SKM-1 treated with dmso at 0.1 percent for 144 hours (cell line): ENCODE measurements at regions not wholly inside any gene's neighbourhood (a gene's known extent, or its start where the extent isn't known, plus 50 kb on each side); places are given as distances from the start of the nearest gene placed in this dataset.

Experiments used
- DNase-seq: peaks from one replicate; lab custom pipeline; 2025; ENCODE audit not compliant: unreplicated experiment; lab: John Stamatoyannopoulos, UW

DNA sequence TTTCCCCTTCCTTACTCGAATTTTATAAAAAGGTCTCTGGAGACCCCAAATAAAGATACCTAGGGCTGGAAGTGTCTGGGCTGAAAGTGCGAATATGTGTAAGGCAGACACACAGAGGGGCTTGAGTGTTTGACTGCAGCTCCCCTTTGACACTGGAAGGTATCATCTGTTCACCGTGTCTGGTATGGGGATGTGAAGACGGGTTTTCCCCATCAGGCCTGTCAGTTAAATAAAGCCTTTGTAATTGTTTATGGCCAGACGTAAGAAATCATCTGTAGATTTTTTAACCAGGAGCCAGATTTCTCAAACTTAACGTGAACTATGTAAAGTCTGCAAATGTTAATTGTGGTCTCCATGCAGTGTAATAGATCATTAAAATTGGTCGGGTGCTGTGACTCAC lies 1173.4 kb downstream of the AMY1C start:
- DNase-seq: no peak

DNA sequence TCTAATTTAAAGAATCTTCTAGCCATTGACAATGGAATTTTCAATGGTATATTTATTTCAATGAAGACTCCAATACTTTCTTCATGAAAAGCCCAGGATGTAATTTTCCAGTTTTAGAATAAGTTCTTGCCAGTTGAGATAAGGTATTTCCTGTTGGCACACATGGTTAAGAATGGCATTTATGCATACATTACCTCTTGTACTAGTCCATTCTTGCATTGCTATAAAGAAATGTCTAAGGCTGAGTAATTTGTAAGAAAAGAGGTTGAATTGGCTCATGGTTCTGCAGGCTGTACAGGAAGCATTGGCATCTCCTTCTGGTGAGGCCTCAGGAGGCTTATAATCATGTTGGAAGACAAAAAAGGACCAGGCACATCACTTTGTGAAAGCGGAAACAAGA lies 1179.6 kb downstream of the AMY1C start:
- DNase-seq: no peak

DNA sequence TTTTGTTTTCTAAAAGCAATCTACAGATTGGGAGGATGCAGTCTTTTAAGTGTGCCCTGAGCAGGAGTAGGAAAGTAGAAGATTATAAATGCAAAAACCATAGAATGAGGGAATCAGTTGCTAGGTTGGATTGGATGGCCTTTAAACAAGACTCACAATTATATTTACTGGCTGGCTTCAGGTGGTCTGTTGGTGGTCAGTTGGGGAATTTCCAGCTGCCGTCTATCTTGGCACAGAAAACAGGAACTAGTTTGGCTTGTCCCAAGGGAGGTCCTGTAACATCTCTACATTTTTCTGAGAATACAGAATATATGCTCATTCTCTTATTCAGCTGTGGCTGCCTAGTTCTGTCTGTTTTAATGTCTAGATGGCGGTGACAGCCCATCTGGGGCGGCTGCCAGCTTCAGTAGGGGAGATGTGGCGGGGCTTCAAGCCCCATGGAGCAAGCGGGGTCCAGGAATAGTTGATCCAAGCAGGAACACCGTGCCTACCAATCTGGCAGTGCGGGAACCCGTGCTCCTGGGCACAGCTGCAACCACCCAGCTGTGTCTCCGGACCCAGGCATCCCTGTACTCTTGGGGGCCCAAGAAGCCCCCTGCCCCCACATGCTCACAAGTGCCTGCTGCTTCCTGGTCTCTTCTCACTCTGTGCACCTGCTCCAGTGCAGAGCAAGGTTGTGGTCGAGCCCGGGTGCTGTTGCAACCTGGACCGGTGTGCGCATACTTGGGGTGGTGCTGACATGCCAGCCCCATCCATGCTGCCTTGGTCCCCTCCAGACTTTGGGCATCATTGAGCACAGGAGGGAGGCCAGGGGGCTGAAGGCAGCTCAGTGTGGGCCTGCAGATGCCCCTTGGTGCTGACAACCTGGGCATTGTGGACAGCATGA lies 1182.6 kb downstream of the AMY1C start:
- no peak for DNase-seq

DNA sequence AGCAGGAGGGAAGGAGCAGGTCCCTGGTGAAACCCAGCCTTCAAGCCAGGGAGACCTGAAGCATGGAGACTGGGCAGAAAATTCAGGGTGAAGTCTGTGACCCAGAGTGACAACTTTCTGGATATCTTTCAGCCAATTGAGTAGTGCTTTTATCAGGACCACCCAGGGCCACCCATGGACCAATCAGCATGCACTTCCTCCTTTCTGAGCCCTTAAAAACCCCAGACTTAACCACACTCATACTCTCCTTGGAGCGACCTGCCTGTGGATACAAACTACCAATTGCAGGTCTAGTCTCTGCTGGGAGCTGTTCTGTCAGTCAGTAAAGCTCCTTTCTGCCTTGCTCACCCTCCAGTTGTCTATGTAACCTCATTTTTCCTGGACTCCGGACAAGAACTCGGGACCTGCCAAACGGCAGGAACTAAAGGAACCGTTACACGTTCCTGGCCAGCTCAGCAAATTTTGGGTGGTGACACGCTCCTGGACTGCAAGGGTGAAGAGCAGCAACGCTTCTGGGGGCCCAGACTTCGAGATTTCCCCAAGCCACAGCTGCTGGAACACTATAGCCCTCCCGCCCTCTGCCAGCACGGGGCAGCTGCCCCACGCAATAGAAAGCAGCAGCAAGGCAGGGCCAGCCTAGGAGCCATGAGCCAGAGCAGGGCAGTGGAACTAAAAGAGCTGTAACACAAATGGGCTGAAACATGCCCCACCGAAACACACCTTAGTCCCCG lies 1183.4 kb downstream of the AMY1C start:
- DNase-seq: no peak

DNA sequence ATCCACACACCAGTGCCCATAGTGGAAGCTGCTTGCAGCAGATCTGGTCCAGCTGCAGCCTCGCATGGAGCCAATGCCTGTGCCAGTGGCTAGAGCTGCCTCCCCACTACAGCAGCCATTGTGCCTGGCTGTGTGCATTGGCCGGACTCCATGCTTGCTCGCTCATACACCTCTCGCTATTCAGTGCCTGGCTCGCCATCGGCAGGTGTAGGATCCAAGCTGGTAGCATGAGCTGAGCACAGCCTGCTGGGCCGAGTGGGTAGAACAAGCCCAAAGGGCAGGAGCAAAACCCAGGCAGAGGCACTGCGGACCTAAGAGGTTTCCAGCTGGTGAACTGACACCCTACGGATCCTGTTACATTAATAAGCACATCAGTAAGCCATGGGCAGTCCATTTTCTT lies 1184.1 kb downstream of the AMY1C start:
- no peak for DNase-seq

DNA sequence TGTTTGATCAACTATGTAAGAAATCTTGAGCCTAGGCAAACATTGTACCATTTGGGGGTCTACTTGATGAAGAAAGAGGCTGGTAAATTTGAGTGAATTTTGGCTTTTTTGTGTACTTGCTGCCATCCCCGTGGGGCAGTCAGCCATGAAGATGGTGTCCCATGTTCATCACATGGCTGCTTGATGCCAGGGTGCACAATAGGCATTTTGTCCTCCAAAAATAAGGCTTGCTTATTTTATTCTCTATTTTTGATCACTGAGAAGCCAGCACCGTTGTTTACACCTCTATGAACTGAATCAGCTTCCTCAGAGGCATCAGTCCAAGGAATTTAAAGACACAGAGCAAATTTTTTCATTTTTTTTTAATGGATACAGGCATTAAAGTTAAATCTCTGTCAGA lies 1195.7 kb downstream of the AMY1C start:
- no peak for DNase-seq

DNA sequence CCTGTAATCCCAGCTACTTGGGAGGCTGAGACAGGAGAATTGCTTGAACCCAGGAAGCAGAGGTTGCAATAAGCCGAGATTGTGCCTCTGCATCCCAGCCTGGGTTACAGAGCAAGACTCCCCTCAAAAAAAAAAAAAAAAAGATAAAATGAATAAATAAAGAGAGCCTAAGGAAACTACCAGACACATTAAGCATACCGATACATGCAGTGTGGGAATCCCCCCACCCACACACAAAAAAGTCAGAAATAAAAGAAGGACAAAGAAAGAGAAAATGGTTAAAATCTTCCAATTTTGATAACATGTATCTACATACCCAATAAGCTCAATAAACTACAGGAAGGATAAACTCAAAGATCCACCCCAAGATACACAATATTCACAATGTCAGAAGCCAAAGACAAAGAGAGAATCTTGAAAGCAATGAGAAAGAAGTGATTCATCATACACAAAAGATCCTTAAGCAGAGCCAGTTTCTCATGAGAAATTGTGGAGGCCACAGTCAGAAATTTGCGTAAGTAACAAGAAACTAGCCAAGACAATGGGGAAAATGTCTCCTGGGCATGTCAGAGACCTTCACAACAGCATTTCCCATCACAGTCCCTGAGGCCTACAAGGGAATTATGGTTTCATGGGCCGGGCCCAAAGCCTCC lies 1197.0 kb downstream of the AMY1C start:
- no peak for DNase-seq

DNA sequence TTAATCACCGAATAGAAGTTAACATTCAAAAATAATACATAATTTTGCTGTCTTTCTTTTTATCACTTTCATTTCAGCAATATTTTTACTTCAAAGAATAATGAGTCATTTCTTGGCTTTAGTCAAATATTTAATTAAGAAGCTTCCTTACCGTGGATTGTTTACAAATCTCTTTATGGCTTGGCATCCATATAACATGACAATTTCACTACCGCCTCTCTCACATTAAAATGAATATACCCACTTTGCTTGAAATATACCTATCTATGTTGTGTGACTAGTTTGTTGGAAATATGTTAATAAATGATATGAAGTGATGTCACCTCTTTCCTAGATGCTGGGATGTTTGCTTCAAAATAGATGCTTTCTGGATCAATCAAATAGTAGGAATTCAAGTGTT lies 1203.9 kb downstream of the AMY1C start:
- no peak for DNase-seq

DNA sequence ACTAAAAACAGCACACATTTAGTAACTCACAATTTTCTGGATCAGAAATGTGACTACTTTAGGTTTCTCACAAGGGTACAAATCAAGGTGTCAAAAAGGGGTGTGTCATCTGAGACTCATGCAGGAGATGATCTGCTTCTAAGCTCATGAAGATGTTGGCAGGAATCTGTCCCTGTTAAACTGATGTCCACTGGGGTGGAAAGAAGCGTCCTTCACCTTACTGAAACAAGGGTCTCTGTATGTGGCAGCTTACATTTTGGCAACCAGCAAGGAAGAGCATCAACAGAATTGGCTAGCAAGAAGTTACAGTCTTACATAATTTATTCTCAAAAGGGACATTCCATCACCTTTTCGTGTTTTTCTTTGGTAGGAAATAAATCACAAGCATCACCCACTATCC lies 1223.8 kb downstream of the AMY1C start:
- DNase-seq: no peak

DNA sequence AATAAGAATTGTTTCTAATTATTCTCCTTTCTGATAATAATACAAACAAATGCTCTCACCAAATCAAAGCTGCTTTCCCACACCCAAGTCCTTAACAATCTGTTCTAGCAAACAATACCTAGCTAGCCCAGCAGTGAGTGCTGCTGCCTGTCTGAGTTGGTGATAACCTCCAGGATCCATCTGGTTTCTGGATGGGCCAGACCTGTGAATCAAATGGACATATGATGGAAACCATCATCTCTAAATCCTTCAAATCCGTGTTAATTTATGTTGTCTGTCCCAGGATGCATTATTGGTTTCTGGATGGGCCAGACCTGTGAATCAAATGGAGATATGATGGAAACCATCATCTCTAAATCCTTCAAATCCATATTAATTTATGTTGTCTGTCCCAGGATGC lies 1230.0 kb downstream of the AMY1C start:
- DNase-seq: no peak

DNA sequence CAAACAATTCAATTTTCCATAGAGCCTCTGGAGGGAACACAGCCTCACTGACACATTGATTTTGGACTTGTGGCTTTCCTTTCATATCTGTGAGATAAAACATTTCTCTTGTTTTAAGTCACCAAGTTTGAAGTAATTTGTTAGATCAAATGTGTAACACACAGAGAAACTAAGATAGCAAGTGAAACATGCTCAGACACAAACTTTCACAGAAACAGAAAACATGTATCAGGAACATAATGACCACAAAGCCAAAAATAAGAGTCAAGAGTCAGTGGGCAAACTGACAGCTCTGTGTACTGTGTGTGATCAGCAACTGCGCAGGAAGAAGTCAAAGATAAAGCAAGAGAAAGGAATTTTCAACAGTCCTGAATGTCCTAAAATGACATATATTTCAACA lies 1237.5 kb downstream of the AMY1C start:
- DNase-seq: no peak

DNA sequence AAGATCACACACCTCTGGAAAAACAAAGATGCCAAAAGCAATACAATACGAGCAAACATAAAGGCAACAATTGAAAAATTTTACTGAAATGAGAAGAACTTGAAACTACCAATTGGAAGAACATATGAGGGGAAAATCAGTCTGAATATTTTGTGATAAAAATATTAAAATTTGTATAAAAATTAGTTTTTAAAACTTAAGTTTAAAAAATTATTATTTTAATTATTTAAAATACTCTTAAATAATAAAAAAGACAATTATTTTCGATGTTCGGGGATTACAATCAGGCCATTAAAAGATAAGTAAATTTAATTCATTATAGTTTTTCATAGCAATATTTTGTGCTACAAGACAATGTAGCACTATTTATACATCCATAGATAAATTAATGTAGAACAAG lies 1239.3 kb downstream of the AMY1C start:
- no peak for DNase-seq

DNA sequence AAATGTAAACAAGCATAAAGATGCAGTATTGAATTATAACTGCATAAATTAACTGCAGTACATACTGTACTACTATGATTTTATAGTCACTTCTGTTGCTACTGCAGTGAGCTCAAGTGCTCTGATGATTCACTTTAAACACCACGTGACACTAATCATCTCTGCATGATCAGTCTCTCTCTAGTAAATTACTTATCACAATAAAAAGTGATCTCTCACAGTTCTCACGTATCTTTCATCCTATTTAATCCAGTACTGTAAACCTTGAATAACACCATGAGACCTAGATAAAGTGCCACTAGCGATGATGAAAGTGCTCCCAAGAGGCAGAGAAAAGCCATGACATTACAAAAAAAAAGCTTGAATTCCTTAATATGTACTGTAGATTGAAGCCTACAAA lies 1242.0 kb downstream of the AMY1C start:
- no peak for DNase-seq

DNA sequence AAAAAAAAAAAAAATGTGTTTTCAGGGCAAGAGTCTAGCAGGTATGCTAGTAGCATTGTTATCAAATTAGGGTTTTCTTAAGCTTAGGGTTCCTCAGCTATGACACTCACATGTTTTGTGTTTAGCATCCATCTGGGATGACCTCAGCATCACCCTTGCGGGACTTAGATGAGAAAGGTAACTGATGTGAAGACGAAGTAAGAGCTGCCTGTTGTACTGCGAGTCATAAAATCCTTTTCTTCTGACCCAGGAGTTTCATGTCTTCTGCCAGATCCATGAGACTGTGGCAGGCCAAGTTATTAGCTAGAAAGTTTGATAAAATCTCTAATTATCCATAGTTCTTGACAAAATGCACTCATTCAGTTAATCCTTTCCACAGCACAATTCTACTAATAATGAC lies 1251.1 kb downstream of the AMY1C start:
- DNase-seq: no peak

DNA sequence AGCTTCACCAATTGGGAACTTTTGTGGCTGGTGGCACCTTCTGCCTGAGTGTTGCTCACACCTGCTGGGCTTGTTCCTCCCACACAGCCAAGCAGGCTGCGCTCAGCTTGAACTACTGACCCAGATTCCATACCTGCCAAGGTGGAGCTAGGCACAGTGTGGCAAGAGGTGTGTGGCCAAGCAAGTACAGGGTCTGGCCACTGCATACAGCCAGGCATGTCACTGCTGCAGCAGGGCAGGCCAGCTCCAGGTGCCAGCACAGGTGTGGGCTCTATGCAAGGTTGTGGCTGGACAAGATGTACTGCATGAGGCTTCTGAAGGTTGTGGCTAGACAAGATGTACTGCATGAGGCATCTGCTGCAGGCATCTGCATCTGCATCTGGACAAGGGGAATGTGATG lies 1254.8 kb downstream of the AMY1C start:
- DNase-seq: no peak

DNA sequence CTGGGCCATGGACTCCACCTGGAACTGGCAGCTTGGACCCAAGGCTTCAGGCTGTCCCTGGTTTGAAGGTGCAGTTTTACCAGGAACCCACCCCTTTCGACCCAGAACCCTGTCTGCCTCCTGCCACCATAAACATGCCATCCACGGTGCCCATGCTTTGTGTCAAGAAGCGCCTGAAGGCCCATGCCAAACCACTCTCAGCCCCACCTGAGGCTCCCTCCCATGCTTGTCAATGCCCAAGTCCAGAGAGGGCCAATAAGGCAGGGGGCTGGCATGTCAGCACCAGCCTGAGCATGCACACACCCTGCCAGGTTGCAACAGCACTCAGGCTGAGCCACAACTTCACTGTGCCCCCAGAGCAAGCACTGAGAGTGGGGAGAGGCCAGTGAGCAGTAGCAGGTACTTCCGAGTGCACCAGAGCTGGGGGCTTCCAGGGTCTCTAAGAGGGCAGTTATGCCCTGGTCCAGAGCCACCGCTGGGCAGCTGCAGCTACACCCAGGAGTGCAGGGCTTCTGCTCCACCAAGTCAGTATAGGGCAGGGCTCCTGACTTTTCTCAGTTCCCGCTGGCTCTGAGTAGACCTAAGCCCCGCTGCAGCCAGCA lies 1256.0 kb downstream of the AMY1C start:
- no peak for DNase-seq

DNA sequence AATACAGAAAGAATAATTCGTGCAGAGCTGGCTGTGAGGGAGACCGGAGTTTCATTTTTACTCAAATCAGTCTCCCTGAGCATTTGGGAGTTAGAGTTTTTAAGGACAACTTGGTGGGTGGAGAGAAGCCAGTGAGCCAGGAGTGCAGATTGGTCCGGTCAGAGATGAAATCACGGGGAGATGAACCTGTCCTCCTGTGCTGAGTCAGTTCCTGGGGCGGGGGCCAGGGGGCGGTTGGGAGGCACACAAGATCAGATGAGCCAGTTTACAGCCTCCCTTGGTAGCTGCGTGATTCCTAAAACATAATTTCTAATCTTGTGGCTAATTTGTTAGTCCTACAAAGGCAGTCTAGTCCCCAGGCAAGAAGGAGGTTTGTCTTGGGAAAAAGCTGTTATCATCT lies 1267.9 kb downstream of the AMY1C start:
- no peak for DNase-seq

DNA sequence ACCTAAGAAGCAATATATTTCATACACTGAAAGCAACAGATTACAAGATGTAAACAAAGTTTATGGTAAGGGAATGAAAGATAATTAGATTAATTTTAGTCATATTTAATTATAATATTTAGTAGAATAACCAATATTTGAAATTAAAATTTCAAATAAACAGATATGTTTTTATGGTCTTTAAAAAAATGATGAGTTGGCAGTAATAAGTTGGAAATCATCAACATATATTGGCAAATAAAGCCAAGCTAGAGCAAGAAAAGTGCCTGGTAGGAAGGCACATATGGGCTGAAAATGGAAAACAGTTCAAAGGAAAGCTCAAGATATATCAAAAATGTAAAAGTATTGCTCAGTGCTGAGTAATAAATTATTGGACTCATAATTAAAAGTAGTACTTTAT lies 1274.0 kb downstream of the AMY1C start:
- no peak for DNase-seq

DNA sequence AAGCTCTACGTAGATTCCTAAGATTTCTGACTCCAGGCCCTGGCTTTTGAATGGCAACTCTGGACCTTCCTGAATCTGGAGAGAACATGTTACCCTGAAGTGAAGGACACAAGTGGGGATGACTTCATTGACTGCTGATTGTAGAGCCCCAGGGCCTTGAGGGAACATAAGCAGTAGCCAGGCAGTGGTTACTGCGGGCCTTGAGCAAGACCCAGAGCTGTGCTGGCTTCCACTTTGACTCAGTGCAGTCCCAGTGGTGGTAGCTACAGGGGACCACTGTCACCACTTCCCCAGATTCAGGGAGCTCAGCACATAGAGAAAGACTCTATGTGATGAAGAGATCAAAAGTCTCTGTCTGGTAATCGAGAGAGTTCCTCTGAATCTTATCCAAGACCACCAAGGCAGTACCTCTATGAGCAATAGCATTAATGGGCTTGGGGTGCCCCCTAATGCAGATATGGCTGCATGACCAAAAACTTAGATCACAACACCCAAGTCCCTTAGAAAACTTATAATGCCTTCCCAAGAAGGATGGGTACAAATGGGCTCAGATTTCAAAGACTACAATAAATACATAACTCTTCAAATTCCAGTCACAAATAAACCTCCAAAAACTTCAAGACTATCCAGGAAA lies 1278.3 kb downstream of the AMY1C start:
- DNase-seq: no peak

DNA sequence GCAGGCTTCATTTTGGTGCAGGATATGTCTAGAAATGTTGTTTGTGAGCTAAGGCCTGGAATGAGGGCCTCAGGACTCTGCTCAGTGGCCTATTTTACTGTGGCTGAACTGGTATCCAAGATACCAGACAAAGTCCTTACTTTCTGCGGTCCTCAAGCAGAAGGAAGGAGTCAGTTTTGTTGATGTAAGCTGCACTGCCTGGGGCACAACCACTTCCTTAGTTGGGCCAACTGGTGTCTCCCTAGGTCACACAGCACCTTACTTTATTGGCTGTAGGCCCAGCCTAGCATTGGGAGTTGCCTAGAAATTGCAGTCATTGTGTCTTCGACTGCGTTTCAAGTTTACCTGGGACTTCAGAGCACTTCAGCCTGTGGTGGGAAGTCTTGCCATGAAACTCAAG lies 1322.7 kb downstream of the AMY1C start:
- DNase-seq: no peak

DNA sequence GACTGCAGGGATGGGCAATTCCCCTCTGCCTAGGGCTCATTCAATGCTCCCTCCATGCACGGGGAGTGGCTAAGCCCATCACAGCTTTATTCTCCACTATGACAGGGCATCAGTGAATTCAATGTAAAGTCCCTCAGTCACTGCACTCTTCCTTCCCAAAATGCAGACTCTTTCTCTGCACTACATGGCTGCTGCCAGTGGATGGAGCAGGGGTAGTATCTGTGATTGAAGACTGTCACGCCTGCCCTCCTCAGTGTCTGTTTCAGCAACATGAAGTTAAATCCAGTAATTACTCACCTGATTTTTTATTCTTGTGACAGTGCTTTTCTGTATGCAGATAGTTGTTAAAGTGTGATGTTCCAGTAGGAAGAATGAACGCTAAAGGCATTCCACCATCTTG lies 1323.2 kb downstream of the AMY1C start:
- DNase-seq: no peak
